PC-3 (cell line): ENCODE measurements at regions not wholly inside any gene's neighbourhood (a gene's known extent, or its start where the extent isn't known, plus 50 kb on each side); places are given as distances from the start of the nearest gene placed in this dataset.

Source experiments
- EZH2 ChIP-seq: fragments of 300-600 bp; sonication (generic); IDR thresholded peaks from one replicate; pipeline ENCODE4 v1.6.1; 2017; ENCODE audit warnings: antibody characterized with exemption, mild to moderate bottlenecking, low read length; ENCODE audit not compliant: unreplicated experiment
- EZH2phosphoT487 ChIP-seq: fragments of 300-600 bp; sonication (generic); IDR thresholded peaks from 2 replicates; pipeline ENCODE4 v1.6.1; 2018; ENCODE audit warnings: mild to moderate bottlenecking, antibody characterized with exemption, low read length, borderline replicate concordance
- TF ChIP-seq, protein P1 (sequence below): fragments of 300-600 bp; sonication (generic); conservative IDR thresholded peaks from 2 replicates; pipeline ENCODE4 v1.5.1; 2017; ENCODE audit warnings: antibody characterized with exemption, low read depth, mild to moderate bottlenecking, low read length

DNA sequence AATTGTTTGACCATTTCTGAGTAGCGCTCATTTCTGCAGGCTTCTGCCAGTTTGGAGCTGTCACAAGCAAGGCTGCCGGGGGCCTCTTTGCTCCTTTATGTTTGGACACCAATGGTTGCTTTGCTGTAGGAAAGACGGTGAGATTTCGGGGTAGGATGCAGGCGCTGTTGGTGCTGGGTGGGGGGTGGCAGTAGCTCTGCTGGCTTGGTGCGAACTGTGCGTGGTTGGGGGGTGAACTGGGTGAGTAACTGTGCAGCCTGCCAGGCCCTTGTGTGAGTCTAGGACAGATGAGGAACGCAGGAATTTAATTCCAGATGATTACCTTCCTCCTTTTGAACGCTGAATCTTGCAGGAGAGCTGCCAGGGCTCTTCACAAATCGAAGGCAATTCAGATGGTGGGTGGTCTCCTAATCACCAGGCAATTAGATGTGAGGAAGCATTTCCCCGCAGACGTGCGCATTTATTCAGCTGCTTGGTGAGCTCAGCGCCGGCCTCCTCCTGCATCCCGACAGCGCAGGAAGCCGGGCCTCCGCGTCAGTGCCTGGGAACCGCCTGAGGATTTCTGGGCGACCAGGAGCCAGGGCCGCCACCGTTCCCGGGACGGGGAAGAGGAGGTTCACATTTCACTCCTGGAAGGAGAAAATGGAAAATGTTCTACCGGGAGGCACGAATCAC lies 154.4 kb downstream of the FOXL1 start:
- TF ChIP-seq, protein P1, sequence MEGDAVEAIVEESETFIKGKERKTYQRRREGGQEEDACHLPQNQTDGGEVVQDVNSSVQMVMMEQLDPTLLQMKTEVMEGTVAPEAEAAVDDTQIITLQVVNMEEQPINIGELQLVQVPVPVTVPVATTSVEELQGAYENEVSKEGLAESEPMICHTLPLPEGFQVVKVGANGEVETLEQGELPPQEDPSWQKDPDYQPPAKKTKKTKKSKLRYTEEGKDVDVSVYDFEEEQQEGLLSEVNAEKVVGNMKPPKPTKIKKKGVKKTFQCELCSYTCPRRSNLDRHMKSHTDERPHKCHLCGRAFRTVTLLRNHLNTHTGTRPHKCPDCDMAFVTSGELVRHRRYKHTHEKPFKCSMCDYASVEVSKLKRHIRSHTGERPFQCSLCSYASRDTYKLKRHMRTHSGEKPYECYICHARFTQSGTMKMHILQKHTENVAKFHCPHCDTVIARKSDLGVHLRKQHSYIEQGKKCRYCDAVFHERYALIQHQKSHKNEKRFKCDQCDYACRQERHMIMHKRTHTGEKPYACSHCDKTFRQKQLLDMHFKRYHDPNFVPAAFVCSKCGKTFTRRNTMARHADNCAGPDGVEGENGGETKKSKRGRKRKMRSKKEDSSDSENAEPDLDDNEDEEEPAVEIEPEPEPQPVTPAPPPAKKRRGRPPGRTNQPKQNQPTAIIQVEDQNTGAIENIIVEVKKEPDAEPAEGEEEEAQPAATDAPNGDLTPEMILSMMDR: no peak
- TF ChIP-seq EZH2 (no peak), EZH2phosphoT487 (no peak)
